Renal pelvis (tissue), 1 donor: ENCODE measurements at regions not wholly inside any gene's neighbourhood (a gene's known extent, or its start where the extent isn't known, plus 50 kb on each side); places are given as distances from the start of the nearest gene placed in this dataset.
"Not testable (repeated sequence)": the region's sequence is repeated elsewhere in the genome, so short reads cannot be mapped to it uniquely, and the experiment has no call there.

Experiments used
- DNase-seq: peaks from one replicate; pipeline ENCODE4 v3.0.0-alpha.2; 2013

DNA sequence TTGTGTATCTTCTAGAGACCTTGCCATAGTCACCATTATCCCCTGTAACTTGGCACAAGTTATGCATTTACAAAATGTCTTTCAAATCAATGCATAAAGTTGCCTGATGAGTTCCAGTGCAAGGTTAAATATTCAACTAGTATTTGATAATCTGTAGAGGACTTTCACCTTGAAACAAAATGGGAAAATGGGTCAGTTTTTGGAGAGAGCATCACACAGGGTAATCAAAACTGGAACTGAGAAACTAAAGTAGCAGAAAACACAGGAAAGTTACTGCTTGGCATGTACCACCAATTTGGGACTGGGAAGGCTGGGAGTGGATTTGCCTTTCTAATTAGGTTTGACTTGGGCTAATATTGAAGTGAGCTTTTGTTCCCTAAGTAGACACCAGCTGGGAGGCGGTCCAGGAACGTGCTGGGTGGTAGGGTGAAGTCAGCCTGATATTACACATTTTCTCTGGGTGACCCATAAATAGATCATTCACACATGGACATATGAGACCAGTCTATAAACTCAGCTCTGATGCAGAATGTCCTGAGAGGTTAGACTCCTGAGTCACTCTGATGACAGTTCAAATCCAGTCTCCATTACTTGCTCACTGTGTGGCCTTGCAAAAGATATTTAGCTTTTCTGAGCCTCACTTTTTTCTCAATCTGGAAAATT, 152.3 kb downstream of the PCTP start:
- DNase-seq, result no peak

DNA sequence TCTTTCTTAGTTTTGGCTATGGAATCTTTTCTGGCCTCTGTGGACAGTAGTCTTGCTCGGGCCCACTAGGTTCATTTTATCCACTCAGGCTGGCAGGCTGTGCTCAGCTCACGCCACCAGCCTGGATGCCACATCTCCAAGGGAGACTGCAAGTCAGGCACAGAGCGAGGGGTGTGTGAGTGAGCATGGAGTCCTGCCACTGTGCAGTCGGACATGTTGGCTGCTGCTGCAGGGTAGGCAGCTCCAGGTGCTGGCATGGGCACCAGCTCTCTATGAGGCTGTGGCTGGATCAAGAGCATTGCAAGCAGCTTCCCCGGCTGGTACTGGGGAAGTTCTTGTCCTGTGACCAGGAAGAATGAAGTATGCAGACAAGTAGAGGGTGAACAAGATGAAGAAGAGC, 158.9 kb downstream of the PCTP start:
- no peak for DNase-seq

DNA sequence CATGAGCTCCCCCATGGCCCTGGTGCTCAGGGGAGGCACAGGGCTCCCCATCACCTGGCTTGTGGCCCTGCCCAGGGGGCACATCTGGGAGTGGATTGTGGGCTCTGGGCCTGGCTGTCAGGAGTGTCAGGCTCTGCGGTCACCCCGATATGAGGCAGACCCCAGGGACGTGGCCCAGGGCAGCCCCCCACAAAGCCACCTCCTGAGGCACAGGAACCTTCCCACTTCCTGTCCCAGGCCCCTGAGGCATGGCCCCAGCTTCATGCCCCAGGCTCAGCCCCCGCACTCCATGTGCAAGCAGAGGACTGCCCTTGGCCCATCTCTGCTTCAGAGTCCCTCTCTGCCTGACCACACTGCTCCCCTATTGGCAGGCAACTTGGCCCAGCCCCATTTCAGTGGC, 160.3 kb downstream of the PCTP start:
- DNase-seq, result no peak

DNA sequence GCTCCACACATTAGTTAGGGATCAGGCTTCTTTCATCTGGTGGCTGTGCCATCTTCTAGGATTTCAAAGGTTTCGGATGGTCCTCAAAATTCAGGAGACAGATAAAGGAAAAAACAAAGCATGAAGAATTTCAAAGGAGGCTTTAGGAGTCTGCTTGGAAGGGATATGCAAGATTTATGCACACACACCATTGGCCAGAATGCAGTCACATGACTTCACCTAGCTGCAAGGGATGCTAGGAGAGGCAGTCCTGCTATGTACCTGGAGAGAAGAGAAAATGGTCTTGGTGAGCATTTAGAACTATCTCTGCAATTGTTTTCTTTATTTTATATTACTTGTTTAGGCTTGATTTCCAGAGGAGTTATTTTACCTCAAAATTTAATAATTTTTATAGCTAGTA, 174.6 kb downstream of the PCTP start:
- no peak for DNase-seq

DNA sequence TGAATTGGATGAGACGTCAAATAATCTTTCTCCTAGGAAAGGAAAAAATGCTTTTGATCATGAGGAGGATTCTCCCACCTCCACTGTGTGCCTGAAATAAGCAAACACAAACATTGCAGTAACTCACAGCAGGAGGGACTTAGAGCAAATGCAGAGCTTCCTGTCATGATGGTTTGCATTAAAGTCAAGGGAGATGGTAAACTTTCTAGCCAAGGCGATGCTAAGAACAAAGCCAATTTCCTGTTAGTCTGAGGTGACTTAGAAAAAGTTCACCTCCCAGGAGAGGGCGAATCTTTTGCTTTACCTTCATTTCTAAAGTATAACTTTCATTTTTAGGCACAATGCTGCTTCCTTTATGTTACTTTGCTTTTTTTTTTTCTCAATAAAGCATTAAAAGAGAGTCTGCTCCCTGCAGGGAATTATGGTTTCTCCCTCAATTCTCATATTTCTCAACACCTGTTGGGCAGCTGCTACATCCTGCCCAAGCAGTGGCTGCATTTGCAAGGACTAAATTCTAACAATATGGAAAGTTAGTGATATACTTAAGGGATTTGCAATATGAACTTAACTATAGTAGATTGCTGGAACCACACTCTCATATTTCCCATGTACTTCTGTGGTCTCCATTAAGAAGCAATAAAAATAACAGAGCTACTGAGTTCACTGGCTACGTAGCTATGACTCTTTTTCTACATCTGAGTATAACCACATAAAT, 175.6 kb downstream of the PCTP start:
- no peak for DNase-seq

DNA sequence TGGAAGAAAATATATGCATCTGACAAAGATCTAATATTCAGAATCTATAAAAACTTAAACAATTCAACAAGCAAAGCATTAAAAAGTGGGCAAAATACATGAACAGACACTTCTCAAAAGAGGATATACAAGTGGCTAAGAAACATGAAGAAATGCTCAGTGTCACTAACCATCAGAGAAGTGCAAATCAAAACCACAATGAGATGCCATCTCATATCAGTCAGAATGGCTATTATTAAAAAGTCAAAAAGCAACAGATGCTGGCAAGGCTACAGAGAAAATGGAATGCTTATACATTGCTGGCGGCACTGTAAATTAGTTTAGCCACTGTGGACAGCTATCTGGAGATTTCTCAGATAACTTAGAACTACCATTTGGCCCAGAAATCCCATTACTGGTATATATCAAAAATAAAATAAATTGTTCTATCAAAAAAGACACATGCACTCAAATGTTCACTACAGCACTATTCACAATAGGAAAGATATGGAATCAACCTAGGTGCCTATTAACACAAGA, 179.5 kb downstream of the PCTP start:
- DNase-seq, result no peak

DNA sequence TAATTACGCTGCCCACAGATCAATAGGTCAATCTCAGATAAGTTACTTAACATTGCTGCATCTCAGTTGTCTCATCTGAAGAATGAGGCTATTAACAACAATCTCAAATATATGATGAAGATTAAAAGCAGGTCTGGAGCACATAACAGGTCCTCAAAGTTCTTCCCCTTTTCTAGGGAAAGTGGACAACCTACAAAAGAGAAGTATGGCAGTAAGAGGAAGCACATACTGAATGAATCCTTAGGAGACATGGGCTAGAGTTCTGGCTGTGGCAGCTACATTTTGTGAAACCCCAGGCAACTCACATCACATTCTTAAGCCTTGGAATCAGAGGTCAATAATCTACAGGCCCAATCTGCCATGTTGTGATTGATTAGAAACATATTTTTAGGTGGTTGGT, 180.6 kb downstream of the PCTP start:
- DNase-seq, result no peak

DNA sequence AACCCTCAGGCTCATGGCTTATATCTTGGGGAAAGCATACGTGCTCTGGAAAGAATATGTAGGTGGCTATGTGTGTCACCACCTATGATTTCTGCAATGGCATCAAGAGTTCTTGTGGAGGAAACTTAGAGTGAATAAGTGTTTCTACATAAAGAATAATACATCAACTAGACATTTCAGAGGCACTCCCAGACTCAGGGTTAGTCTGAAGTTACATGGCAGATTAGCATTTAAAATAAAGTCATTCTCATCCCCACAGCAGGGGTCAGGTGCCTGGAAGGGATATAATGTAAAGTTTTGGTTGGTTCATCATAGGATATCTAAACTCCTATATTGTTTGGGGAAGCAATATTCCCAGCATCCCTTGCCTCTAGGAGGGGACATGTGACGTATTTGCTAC, 182.1 kb downstream of the PCTP start:
- DNase-seq, result no peak

DNA sequence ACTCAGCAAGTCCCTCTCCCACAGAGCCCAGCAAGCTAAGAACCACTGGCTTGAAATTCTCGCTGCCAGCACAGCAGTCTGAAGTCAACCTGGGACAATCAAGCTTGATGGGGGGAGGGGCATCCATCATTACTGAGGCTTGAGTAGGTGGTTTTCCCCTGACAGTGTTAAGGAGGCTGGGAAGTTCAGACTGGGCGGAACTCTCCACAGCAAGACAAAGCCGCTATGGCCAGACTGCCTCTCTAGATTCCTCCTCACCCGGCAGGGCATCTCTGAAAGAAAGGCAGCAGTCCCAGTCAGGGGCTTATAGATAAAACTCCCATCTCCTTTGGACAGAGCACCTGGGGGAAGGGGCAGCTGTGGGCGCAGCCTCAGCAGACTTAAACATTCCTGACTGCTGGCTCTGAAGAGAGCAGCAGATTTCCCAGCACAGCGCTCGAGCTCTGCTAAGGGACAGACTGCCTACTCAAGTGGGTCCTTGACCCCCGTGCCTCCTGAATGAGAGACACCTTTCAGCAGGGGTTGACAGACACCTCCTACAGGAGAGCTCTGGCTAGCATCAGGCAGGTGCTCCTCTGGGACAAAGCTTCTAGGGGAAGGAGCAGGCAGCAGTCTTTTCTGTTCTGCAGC, 188.4 kb downstream of the PCTP start:
- not testable (repeated sequence) for DNase-seq

DNA sequence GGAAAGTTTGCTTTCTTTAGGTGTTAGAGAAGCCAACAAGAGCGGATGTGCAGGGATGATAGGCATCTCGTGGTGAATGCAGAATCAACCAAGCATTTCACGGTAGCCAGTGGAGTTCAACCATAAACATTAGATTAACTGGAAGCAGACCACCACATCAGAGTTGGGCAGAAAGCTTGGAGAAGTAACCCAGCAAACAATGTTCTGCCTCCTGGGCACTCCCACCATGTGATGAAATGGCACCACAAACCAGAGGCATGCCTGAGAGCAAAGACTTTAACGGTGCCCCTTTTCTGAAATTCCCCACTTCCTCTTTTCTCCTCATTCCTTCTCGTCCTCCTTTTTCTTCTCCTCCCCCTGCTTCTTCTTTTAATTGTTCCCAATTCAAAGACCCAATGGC, 193.5 kb upstream of the ANKFN1 start:
- no peak for DNase-seq

DNA sequence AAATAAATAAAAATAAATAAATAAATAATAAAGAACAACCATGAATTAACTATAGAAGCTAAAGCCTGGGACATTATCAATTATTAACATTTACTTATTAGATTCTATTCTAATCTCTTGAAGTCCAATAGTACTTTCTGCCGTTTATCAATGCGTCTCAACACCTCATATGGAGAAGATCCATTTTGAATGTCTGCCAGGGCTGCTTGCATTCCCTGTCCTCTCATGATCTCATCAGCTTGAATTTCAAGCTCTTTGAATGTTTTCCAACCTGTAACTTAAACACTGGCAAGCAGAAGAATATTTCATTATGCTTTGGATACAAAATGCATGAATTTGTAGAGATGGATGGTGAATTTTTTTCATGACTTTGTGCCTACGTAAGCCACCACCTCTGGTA, 191.9 kb upstream of the ANKFN1 start:
- no peak for DNase-seq

DNA sequence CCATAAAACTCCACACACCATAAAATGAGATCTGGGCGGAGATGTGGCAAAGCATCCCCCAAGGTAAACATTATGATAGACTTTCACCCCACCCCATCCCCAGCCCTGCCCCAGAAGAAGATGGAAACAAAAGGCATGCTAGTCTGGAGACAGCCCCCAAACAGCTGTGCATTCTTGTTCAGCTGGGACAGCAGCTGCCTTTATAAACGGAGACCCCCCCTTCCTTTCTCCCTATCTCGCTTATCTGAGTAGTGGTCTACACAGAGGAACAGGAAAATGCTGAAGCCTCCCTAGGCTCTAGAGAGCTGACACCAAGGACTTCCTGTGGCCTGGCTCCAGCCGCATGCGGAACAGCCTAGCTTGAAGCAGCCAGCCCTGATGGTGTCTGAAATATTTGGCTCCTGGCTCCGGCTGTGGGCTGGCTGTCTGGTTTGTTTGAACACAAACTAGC, 190.3 kb upstream of the ANKFN1 start:
- DNase-seq, result no peak

DNA sequence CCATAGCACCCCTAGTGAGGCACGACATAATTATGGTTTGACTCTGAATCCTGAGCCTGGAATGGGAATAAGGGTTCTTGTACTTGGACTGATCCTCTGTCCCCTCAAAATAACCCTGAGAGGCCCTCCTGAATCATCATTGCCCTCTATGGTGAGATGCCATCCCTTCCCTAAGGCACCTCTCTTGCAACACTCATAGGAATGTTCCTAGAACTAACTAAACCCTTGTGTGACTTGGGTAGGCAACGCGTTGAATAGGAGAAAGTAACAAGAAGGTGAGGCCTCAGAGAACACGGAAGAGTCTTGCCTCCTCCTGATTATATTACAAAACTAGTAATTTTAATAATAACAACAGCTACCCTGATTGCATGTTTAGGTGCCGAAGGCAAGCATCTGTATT, 189.1 kb upstream of the ANKFN1 start:
- no peak for DNase-seq

DNA sequence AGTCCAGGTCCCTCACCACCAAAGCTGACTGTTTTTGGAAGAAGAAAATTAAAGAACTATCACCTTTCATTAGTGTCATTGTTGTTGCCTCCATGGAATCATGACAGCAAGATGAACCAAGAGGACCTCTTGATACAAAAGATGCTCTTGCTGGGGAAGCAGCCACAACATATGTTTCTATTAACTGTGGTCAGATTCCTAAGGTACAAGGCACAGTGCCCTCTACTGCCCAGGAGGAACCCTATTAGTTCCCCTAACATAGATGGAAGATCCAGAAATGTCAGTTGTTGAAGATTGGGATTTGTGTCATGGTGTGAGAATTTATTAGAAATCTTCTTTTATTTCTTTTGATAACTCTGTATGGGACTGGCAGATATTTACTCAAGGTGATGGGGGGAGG, 188.2 kb upstream of the ANKFN1 start:
- DNase-seq, result no peak

DNA sequence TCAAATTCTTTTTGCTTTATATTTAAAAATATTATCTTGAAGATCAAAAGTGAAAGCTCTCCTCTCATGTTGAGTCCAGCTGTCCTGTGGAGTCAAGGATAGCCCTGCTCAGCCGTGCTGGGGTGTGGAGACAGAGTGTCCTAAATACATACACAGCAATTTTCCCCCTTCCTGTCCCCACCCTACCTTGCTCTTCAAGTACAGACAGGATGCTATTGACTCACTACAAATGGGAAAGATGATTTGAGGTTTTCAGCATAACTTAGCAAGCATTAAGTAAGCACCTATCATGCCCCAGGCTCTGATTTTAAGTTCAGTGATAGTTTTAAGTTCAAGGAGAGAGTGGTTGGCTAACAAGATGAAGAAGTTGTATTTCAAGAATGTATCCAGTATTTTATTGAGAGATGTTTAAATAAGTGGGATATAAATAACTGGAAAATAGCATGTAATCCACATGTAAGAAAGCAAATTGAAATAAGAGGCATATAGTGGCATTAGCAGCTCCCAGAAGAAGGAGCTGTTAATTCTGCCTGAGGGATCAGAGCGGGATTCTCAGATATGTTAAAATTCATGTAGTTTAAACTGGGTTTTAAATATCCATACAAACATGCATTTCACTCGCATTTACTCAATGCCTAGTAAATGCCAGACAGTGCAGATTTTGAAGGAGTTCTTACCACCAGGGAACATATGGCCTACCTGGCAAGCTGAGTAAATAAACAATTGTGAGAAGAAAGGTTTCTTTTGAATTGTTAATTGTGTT, 183.5 kb upstream of the ANKFN1 start:
- DNase-seq, result no peak

DNA sequence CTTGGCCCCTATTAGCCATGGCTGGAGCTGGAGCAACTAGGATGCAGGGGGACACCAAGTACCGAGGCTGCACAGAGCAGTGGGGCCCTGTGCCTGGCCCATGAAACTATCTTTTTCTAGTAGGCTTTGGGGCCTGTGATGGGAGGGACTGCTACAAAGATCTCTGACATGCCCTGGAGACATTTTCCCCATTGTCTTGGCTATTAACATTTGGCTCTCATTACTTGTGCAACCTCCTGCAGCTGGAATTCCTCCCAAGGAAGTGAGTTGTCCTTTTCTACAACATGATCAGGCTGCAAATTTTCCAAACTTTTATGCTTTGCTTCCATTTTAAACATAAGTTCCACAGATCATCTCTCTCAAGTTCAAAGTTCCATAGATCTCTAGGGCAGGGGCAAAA, 174.7 kb upstream of the ANKFN1 start:
- DNase-seq, result no peak

DNA sequence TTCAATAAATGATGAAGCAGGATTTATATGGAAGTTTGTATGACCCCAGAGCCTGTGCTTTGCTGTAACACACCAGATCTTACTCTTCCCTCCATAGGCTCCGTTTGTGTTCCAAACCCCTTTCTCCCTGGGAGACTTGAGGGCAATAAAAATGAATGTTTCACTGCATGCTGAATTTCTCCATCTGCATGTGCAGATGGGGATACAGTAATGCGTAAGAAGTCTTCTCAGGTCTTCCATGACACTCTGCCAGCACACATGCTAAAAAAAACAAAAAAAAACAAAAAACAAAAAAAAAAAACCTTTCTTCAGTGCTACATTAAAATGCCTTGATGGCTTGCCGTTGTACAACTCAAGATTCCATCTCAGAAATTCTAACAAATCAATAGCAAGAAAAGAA, 170.2 kb upstream of the ANKFN1 start:
- DNase-seq, result no peak

DNA sequence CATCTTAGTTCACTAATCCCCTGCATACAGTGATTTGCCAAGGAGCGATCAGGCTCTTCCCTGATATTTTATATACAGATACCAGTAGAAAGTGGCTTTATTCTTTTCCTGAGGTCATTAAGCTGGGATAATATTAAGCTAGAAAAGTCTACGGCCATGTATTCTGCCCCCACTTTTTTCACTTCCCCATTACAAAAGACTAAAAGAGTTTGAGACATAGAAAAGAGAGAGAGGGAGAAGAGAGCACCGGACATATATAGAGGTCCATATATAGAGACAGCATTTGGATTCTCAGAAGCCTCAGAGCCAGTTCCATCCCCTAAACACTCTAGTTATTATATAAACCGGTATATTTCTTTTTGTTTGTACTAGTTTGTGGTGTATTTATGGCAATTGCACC, 166.5 kb upstream of the ANKFN1 start:
- no peak for DNase-seq

DNA sequence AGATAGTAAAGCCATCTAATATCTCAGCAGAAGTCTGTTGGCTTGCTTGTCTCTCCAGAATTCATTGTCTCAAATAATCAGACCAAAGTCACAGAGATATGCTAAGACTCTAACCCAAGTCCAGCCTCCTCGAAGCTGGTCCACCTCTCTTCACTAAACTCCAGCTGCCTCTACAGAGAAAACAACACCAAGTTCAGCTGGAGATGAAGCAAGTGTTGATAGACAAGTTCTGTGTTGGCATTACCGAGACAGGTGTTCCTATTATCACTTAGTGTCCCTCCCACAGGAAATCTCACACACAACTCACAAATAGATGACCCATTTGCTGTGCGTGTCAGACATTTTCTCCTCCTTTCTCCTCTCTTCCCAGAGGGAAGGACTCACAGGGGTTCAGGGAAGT, 164.4 kb upstream of the ANKFN1 start:
- no peak for DNase-seq

DNA sequence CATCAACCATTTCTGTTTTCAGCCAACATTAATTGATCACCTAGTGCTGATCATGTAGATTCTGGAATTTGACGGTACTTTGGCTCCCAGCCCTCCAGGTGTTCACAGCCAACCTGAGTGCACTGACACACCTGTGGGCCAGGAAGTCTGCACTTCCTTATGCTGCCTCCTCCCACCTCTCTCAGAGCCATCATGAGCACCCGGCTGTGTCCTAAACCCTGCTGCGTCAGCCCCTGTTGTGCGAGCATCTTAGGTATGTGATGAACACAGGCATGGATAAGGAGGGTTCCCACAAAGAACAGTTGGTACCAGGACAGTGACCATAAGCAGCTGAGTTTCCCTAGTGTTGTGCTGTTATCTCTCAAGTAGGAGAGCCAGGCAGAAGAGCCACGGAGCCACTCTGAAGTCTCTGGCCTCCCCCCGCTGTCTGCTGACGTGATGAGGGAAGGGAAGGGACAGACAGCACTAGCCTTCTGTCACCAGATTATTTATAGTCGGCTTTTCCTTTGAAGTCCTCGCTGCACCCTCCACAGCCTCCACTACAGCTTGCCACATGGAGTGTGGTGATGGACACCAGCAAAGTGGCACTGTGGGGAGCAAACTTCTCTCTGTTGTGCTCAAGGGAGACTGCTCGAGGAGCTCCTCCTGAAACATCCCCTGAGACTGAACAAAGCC, 162.8 kb upstream of the ANKFN1 start:
- peak; percentile 22 for DNase-seq

DNA sequence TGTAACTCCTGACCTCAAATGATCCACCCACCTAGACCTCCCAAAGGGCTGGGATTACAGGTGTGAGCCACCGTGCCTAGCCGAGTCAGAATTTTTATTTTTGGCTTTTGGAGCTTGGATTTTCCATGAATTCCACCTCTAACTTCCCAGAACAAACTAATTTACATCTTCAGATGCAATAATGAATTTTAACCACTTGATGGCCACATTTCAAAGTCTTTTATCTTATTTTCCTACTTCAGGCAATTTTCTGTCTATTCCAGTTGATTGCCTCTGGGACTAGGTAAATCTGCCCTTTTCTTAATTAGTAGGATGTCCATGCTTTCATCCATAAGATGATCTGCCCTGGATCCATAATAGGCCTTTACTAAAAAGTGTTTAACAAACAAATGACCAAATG, 156.4 kb upstream of the ANKFN1 start:
- no peak for DNase-seq

DNA sequence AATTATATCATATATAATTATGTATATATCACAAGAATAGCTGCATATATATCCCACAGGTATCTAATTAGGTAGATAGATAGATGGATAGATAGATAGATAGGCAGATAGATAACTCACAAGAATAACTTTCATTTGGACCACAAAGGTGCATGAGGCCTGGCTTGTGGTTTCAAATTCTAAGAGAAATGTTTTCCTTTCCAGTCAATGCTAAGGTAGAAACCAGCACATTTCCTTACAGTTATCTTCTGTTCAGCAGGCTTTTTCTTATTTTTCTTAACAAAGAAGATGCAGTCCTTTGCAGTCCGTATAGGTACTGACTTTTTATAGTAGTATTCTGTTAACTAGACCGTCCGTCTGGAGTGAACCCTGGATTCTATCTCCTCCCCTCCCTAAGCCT, 152.9 kb upstream of the ANKFN1 start:
- no peak for DNase-seq
